ENCODE measurements at regions not wholly inside any gene's neighbourhood (a gene's known extent, or its start where the extent isn't known, plus 50 kb on each side); places are given as distances from the start of the nearest gene placed in this dataset.
"Not testable (repeated sequence)": the region's sequence is repeated elsewhere in the genome, so short reads cannot be mapped to it uniquely, and the experiment has no call there.

DNA sequence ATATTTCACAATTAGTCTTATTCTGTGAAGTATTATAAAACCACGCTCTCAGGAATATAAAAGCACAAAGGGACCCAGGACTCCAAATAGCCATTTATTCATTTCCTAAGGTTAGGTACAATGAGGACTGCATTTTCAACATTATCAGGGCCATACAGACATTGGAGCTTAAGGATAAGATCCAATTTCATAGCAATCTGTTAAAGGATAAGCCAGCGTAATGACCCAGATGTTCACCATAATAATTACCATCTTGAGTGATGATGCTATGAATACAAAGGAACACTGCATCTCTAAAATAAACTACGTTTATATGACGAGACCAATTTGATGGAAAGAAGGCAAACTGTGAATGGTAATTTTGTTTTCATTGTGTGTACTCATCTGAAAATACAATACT lies 169.6 kb downstream of the USP22 start:
- DNase-seq; H3K27ac ChIP-seq (ENCODE audit: low read length, poor library complexity, severe bottlenecking); H3K18ac ChIP-seq (ENCODE audit: low read depth in 1 of 2, low read length in 2 of 2); H3K4ac ChIP-seq (ENCODE audit: low read depth in 1 of 2, low read length in 2 of 2); H2BK12ac ChIP-seq (ENCODE audit: low read length in 2 of 2); H3K14ac ChIP-seq (ENCODE audit: low read length in 2 of 2); H2AFZ ChIP-seq (ENCODE audit: low read depth, low read length); H3K4me1 ChIP-seq (ENCODE audit: control insufficient read depth, insufficient read depth, low read depth, low read length); H3K79me1 ChIP-seq (replicated peaks; ENCODE audit: low read length, poor library complexity, severe bottlenecking); H3K27me3 ChIP-seq (ENCODE audit: control insufficient read depth in 1 of 2, insufficient read depth in 1 of 2, low read length in 2 of 2); H4K8ac ChIP-seq (ENCODE audit: low read length); H2BK5ac ChIP-seq (ENCODE audit: low read depth, low read length, poor library complexity, severe bottlenecking); H4K91ac ChIP-seq (ENCODE audit: low read length); H2BK120ac ChIP-seq (ENCODE audit: low read depth, low read length); H2AK5ac ChIP-seq (ENCODE audit: low read length, severe bottlenecking); H3K4me2 ChIP-seq (ENCODE audit: low read length, poor library complexity, severe bottlenecking); H3K23ac ChIP-seq (ENCODE audit: low read length in 2 of 2); H3K36me3 ChIP-seq (ENCODE audit: control insufficient read depth in 1 of 2, insufficient read depth in 2 of 2, low read depth in 1 of 2, low read length in 2 of 2); H2BK15ac ChIP-seq (ENCODE audit: low read depth, poor library complexity, severe bottlenecking); H3K4me3 ChIP-seq (ENCODE audit: insufficient read depth in 1 of 2, low read depth in 1 of 2, low read length in 2 of 2); H3K9ac ChIP-seq (ENCODE audit: low read length); H3K9me3 ChIP-seq (ENCODE audit: control insufficient read depth, low read length): not testable (repeated sequence)
- WGBS: no CpG with 5 or more reads among the region's 4 CpGs

DNA sequence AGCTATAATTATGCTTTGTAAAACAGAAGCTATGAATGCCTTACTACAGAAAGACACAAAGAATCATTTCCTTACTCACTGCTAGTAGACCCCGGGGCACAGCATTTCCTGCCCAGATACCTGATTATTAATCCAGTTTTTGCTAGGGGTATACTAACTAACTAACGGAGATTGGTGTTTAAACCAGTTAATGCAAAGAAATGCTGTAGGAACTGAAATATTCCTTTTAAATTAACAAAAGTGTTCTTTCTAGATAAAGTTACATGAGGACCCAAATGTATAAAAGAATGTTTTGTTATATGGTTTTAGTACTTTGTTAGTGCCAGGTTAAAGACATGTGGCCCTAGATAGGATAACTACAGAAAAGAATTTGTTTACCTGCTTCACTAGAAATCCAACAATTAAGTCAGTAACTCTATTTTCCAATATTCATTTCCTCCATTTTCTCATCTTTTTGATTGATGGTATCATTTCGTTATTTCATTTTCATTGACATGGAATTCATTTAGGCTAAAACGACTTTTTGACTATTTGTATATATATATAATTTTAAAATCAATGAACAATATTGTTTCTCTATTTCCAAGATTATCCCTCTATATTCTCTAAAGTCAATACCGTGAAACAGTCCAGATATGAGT lies 169.0 kb downstream of the USP22 start:
- DNase-seq; H3K36me3 ChIP-seq (ENCODE audit: control insufficient read depth in 1 of 2, insufficient read depth in 2 of 2, low read depth in 1 of 2, low read length in 2 of 2); H3K79me1 ChIP-seq (replicated peaks; ENCODE audit: low read length, poor library complexity, severe bottlenecking); H3K4ac ChIP-seq (ENCODE audit: low read depth in 1 of 2, low read length in 2 of 2); H3K23ac ChIP-seq (ENCODE audit: low read length in 2 of 2); H3K27me3 ChIP-seq (ENCODE audit: control insufficient read depth in 1 of 2, insufficient read depth in 1 of 2, low read length in 2 of 2); H3K9ac ChIP-seq (ENCODE audit: low read length); H4K91ac ChIP-seq (ENCODE audit: low read length); H3K4me2 ChIP-seq (ENCODE audit: low read length, poor library complexity, severe bottlenecking); H4K8ac ChIP-seq (ENCODE audit: low read length); H3K18ac ChIP-seq (ENCODE audit: low read depth in 1 of 2, low read length in 2 of 2); H3K14ac ChIP-seq (ENCODE audit: low read length in 2 of 2); H3K27ac ChIP-seq (ENCODE audit: low read length, poor library complexity, severe bottlenecking); H2BK15ac ChIP-seq (ENCODE audit: low read depth, poor library complexity, severe bottlenecking); H3K4me3 ChIP-seq (ENCODE audit: insufficient read depth in 1 of 2, low read depth in 1 of 2, low read length in 2 of 2); H3K9me3 ChIP-seq (ENCODE audit: control insufficient read depth, low read length); H2BK5ac ChIP-seq (ENCODE audit: low read depth, low read length, poor library complexity, severe bottlenecking); H3K4me1 ChIP-seq (ENCODE audit: control insufficient read depth, insufficient read depth, low read depth, low read length); H2AK5ac ChIP-seq (ENCODE audit: low read length, severe bottlenecking); H2BK120ac ChIP-seq (ENCODE audit: low read depth, low read length); H2BK12ac ChIP-seq (ENCODE audit: low read length in 2 of 2); H2AFZ ChIP-seq (ENCODE audit: low read depth, low read length): not testable (repeated sequence)
- no CpG with 5 or more reads among the region's 5 CpGs for WGBS

GRCh38 chr17:20877384-20877783 lies 165.4 kb downstream of the USP22 start:
- not testable (repeated sequence) for DNase-seq; H3K4ac ChIP-seq (ENCODE audit: low read depth in 1 of 2, low read length in 2 of 2); H2AK5ac ChIP-seq (ENCODE audit: low read length, severe bottlenecking); H4K8ac ChIP-seq (ENCODE audit: low read length); H3K27ac ChIP-seq (ENCODE audit: low read length, poor library complexity, severe bottlenecking); H4K91ac ChIP-seq (ENCODE audit: low read length); H3K9me3 ChIP-seq (ENCODE audit: control insufficient read depth, low read length); H3K23ac ChIP-seq (ENCODE audit: low read length in 2 of 2); H2AFZ ChIP-seq (ENCODE audit: low read depth, low read length); H3K14ac ChIP-seq (ENCODE audit: low read length in 2 of 2); H3K36me3 ChIP-seq (ENCODE audit: control insufficient read depth in 1 of 2, insufficient read depth in 2 of 2, low read depth in 1 of 2, low read length in 2 of 2); H3K27me3 ChIP-seq (ENCODE audit: control insufficient read depth in 1 of 2, insufficient read depth in 1 of 2, low read length in 2 of 2); H3K4me2 ChIP-seq (ENCODE audit: low read length, poor library complexity, severe bottlenecking); H2BK5ac ChIP-seq (ENCODE audit: low read depth, low read length, poor library complexity, severe bottlenecking); H3K4me3 ChIP-seq (ENCODE audit: insufficient read depth in 1 of 2, low read depth in 1 of 2, low read length in 2 of 2); H2BK15ac ChIP-seq (ENCODE audit: low read depth, poor library complexity, severe bottlenecking); H2BK12ac ChIP-seq (ENCODE audit: low read length in 2 of 2); H2BK120ac ChIP-seq (ENCODE audit: low read depth, low read length); H3K4me1 ChIP-seq (ENCODE audit: control insufficient read depth, insufficient read depth, low read depth, low read length); H3K79me1 ChIP-seq (replicated peaks; ENCODE audit: low read length, poor library complexity, severe bottlenecking); H3K9ac ChIP-seq (ENCODE audit: low read length); H3K18ac ChIP-seq (ENCODE audit: low read depth in 1 of 2, low read length in 2 of 2)
- 100% methylated on average over 1 of the region's 1 CpG for WGBS

GRCh38 chr17:20890338-20890737 lies 152.5 kb downstream of the USP22 start:
- no peak overlapping the region for H3K4me3 ChIP-seq (ENCODE audit: insufficient read depth in 1 of 2, low read depth in 1 of 2, low read length in 2 of 2)
- no peak overlapping the region for H3K14ac ChIP-seq (ENCODE audit: low read length in 2 of 2)
- peaks cover 0 to 4% of the 10 kb centered on the region in 2 experiments for H3K27me3 ChIP-seq (ENCODE audit: control insufficient read depth in 1 of 2, insufficient read depth in 1 of 2, low read length in 2 of 2)
- H3K18ac ChIP-seq (ENCODE audit: low read depth in 1 of 2, low read length in 2 of 2): no peak overlapping the region
- H2BK15ac ChIP-seq (ENCODE audit: low read depth, poor library complexity, severe bottlenecking): no peak overlapping the region
- H3K79me1 ChIP-seq (replicated peaks; ENCODE audit: low read length, poor library complexity, severe bottlenecking): peaks cover 4% of the 10 kb centered on the region
- H3K4me1 ChIP-seq (ENCODE audit: control insufficient read depth, insufficient read depth, low read depth, low read length): no peaks in the 10 kb centered on the region
- H3K9me3 ChIP-seq (ENCODE audit: control insufficient read depth, low read length): no peaks in the 10 kb centered on the region
- no peak overlapping the region for H3K4me2 ChIP-seq (ENCODE audit: low read length, poor library complexity, severe bottlenecking)
- no peak overlapping the region for H2BK5ac ChIP-seq (ENCODE audit: low read depth, low read length, poor library complexity, severe bottlenecking)
- no peak overlapping the region for H2AK5ac ChIP-seq (ENCODE audit: low read length, severe bottlenecking)
- WGBS: 95% methylated on average over 1 of the region's 2 CpGs
- no peak overlapping the region for H3K4ac ChIP-seq (ENCODE audit: low read depth in 1 of 2, low read length in 2 of 2)
- H2BK12ac ChIP-seq (ENCODE audit: low read length in 2 of 2): no peak overlapping the region
- no peak for DNase-seq
- peaks cover 0 to under 1% of the 10 kb centered on the region in 2 experiments for H3K36me3 ChIP-seq (ENCODE audit: control insufficient read depth in 1 of 2, insufficient read depth in 2 of 2, low read depth in 1 of 2, low read length in 2 of 2)
- H4K91ac ChIP-seq (ENCODE audit: low read length): no peak overlapping the region
- H2AFZ ChIP-seq (ENCODE audit: low read depth, low read length): no peak overlapping the region
- H2BK120ac ChIP-seq (ENCODE audit: low read depth, low read length): no peak overlapping the region
- no peak overlapping the region for H3K27ac ChIP-seq (ENCODE audit: low read length, poor library complexity, severe bottlenecking)
- no peak overlapping the region for H4K8ac ChIP-seq (ENCODE audit: low read length)
- no peak overlapping the region for H3K9ac ChIP-seq (ENCODE audit: low read length)
- no peak overlapping the region for H3K23ac ChIP-seq (ENCODE audit: low read length in 2 of 2)
